Left hindlimb (tissue), 1 donor: ENCODE measurements at regions not wholly inside any gene's neighbourhood (a gene's known extent, or its start where the extent isn't known, plus 50 kb on each side); places are given as distances from the start of the nearest gene placed in this dataset.
"Not testable (repeated sequence)": the region's sequence is repeated elsewhere in the genome, so short reads cannot be mapped to it uniquely, and the experiment has no call there.

Source experiments
- DNase-seq: peaks from one replicate; pipeline ENCODE4 v3.0.0-alpha.2; 2018

- not testable (repeated sequence) for DNase-seq
Measured at GRCh38 chr15:34528055-34528754, 55.2 kb downstream of the GOLGA8B start.

DNA sequence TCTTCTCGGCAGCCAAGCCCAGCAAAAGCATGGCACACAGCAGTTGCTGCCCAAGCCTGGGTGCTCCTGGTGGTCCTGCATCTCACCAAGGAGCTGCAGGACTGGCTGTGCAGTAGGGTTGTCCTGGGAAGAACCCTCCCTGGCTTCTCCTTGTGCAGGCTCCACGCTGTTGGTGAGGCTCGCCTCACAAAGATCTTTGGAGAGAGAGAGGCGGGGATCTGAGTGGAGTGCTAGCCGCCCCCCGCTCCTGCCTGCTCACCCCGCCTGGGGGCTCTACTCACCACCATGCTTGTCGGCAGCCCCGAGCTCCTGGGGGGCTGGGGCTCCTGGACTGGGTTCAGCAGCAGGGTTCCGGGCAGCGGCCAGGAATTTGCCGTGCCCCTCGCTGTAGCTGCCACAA, 55.8 kb downstream of the GOLGA8B start:
- not testable (repeated sequence) for DNase-seq

DNA sequence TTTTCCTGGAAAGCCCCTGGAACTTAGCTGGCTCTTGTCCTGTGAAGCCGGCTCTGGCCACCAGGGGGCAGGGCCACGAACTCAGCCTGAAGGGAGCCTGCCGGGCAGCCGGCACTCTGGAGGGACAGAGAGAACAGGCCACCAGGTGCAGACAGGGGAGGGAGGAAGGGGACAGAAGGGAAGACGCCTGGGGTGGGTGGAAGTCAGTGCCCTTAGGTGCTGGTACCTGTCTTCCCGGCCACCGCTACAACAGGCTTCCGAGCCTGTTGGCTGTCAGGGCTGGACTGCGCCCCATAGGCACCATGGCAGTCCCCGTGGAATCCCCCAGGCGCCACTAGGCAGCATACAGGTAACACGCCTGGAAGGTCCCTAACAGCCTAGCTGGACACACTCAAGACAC, 59.6 kb downstream of the GOLGA8B start:
- DNase-seq: not testable (repeated sequence)

DNA sequence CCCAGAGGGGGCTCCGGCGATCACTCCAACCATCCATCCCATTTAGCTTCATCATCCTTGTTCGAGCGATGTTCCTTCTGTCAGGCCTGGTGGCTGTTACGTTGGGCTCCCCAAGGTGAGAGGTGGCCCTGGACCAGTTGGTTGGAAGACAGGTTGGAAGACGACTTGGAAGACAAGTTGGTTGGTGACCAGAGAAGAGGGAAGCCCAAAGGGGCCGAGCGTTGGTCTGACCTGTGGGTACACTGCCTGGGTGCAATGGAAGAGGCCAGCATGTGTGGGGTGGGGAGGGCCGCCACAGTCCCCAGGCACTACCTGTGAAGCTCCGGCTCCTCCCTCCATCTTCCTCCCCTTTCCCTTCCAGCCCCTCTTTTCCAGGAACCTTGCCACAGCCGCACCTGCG, 60.9 kb downstream of the GOLGA8B start:
- not testable (repeated sequence) for DNase-seq

DNA sequence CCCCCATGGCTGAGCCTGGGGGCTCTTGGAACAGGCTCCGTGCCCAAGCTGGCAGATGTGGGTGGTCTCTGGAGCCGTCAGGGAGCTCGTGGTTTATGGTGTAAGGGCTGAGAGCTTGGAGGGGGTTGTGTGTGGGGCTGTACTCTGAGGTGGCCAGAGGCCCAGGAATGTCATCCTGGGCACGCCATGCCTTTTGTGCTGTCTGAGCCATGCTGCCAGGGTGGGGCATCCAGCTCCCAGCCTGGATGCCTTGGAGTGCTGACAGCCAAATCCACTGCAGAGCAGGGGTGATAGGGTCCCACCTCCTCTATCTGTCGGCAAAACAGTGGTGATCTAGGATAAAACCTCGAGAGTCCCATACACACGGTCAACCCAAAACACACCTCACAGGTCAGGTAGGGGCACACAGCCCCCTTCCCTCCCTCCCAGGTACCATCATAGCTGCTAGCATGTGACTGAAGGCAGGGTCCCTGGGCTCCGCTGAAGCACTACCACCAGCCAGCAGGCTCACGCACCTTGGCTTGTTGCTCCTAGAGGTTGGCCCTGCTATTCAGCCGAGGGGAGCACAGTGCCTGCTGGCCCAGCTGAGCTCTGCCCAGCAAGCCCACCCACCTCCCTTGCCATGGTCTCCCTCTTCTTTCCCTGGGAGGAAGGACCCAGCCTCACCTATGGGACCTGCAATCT, 61.5 kb downstream of the GOLGA8B start:
- DNase-seq: not testable (repeated sequence)

DNA sequence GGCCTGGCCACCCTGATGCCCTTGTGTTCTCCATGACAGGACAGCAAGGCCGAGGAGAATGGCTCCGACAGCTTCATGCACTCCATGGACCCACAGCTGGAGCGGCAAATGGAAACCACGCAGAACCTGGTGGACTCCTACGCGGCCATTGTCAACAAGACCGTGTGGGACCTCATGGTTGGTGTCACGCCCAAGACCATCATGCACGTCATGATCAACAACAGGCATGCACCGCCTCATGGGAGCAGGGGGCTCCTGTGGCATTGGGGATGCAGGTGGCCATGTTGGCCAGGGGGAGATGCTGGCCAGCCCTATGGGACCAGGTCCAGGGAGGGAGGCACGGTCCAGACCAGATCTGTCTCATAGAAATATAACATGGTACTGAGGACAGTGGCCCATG, 62.9 kb downstream of the GOLGA8B start:
- no peak for DNase-seq

- DNase-seq: not testable (repeated sequence)
Measured at GRCh38 chr15:34520010-34520409, 63.4 kb downstream of the GOLGA8B start.

GRCh38 chr15:34514251-34514670, 69.2 kb downstream of the GOLGA8B start:
- peak; percentile 56 for DNase-seq

DNA sequence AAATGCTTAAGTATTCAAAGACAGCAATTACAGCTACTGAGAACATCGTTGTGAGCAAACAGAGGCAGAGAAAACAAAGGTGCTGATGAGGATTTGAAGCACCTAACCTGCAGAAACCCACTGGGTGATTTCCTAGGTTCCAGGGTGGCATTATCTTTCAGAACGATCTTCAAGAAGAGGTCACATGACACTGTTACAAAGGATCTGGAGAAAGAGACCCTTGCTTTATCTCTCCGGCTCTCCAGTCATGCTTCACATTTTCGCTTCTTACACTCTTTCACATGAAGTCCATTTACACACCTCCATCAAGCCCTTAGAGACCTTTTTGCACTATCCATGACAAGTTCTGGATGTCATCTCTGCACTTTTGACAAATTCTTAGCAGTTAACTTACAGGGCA, 70.8 kb downstream of the GOLGA8B start:
- no peak for DNase-seq

DNA sequence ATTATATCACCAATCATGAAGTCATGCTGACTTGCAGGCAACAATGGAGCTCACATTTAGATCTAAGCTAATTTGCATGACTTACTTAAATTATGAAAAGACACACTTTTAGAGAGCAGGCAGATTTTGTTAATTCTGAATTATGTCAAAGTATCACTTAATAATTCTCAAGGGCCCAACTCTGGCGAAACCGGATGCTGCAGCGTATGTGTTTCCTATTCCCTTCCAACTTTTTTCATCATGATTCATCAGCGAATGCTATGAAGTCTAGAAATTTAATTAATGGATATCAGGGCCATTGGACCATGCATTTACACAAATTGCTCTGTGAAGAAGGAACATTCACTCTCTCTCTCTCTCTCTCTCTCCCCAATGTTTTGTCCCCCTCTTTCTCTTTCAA, 63.5 kb upstream of the GOLGA8A start:
- DNase-seq: no peak

DNA sequence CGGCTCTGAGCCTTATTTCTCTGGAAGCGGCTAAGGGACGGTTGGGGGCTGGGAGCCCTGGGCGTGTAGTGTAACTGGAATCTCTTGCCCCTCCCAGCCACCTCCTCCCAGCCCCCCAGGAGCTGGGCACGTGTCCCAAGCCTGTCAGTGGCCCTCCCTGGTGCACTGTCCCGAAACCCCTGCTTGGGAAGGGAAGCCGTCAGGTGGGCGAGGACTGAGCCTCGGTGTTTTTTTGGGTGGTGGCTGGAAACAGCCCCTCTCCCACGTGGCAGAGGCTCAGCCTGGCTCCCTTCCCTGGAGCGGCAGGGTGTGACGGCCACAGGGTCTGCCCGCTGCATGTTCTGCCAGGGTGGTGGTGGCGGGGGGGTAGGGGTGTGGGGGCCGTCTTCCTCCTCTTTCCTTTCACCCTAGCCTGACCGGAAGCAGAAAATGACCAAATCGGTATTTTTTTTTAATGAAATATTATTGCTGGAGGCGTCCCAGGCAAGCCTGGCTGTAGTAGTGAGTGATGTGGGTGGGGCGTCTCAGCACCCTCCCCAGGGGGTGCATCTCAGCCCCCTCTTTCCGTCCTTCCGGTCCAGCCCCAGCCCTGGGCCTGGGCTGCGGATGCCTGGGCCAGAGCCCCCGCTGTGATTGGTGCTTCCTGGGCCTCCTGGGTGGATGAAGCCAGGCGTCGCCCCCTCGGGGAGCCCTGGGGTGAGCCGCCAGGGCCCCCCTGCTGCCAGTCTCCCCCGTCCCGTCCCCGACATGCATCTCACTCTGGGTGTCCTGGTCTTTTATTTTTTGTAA, 58.8 kb upstream of the GOLGA8A start:
- DNase-seq: no peak

DNA sequence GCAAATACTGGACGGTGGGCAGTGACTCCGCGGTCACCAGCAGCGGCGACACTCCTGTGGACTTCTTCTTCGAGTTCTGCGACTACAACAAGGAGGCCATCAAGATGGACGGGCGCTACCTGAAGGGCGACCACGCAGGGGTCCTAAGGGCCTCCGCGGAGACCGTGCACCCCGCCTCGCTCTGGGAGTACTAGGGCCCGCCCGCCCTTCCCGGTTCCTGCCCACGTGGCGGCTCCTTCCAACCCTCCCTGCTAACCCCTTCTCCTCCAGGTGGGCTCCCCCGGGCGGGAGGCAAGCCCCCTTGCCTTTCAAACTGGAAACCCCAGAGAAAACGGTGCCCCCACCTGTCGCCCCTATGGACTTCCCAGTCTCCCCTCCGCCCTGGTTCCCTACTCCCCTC, 58.1 kb upstream of the GOLGA8A start:
- DNase-seq: not testable (repeated sequence)

DNA sequence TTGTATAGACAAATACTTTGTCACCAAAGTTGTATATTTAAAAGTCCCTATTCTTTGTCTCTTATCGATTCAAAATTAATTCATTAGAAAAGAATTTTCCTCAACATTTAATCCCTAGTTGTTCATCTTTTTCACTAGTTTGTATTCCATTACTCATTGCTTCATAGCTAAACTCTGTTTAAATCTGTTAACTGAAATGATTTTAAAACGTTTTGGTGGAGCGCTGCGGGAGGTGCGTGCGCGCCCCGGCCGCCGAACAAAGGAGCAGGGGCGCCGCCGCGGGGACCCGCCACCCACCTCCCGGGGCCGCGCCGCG, 56.4 kb upstream of the GOLGA8A start:
- no peak for DNase-seq

- no peak for DNase-seq
Measured at GRCh38 chr15:34493001-34493400, 55.4 kb upstream of the GOLGA8A start.

GRCh38 chr15:34491488-34491887, 53.9 kb upstream of the GOLGA8A start:
- DNase-seq: not testable (repeated sequence)

- DNase-seq: no peak
Measured at GRCh38 chr15:34490417-34491193, 53.0 kb upstream of the GOLGA8A start.

GRCh38 chr15:34488973-34489959, 51.7 kb upstream of the GOLGA8A start:
- DNase-seq: not testable (repeated sequence)
